ENCODE measurements at regions not wholly inside any gene's neighbourhood (a gene's known extent, or its start where the extent isn't known, plus 50 kb on each side); places are given as distances from the start of the nearest gene placed in this dataset.

DNA sequence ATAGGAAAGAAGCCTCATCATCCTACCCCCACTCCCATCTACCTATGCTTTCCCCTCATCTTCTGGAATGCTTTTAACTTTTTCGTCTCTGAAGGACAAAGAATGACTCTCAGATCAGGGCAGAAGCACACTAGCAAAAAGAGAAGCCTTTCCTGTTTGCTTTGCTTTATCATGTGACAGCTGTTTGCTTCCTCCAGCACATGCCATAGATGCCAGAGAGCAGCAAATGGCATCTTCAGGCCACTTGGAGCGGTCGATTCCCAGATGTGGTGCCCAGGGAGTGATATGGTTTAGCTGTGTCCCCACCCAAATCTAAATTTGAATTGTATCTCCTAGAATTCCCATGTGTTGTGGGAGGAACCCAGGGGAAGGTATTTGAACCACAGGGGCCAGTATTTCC, 294.8 kb downstream of the GADD45G start:
- TF ChIP-seq ZNF274 (IDR thresholded peaks at IDR 0.05; ENCODE audit: low read depth, low read length): no peak
- no peak for TF ChIP-seq YY1 (IDR thresholded peaks at IDR 0.05; ENCODE audit: insufficient read depth, insufficient read length)
